HG03135 (cell line): ENCODE measurements at regions not wholly inside any gene's neighbourhood (a gene's known extent, or its start where the extent isn't known, plus 50 kb on each side); places are given as distances from the start of the nearest gene placed in this dataset.

Experiments used
- ATAC-seq: cut with Tn5 transposase; IDR thresholded peaks from one replicate; pipeline ENCODE4 v1.9.1; 2021; ENCODE audit warnings: mild to moderate bottlenecking, moderate library complexity; ENCODE audit not compliant: unreplicated experiment

DNA sequence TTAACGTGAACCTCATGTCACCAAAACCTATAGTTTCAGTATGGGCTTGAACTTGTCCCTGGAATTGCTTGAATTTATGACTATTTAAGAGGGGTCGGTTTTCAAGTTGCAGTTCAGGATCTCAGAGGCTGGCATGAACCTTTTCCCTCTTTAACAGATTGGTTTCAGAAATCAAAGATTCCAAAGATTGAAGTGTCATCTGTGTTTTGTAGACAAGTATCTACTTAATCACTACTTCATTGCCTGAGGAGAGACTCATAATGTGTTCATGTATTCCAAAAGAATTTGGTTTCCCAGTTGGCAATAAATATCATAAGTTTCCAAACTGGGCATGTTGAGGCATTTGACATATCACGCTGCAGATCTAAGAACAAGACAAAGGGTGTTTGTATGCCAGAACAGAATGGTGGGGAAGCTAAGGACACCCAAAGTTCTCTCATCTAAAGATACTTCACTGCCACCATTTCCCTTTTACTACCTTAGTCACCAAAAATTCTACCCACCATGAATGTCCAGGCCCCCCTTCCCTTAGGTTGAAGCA lies 199.5 kb downstream of the NUAK1 start:
- ATAC-seq = no peak

DNA sequence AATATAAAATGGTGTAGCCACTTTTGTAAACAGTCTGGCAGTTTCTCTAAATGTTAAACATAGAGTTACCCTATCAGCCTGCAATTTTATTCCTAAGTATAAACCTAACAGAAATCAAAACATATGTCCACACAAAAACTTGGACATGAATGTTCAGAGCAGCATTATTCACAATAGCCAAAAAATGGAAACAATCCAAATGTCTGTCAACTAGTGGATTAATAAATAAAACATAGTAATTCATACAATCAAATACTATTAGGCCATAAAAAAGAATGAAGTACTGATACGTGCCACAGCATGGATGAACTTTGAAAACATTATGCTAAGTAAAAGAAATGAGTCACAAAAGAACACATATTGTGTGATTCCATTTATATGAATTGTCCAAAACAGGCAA lies 196.5 kb downstream of the NUAK1 start:
- ATAC-seq = no peak

DNA sequence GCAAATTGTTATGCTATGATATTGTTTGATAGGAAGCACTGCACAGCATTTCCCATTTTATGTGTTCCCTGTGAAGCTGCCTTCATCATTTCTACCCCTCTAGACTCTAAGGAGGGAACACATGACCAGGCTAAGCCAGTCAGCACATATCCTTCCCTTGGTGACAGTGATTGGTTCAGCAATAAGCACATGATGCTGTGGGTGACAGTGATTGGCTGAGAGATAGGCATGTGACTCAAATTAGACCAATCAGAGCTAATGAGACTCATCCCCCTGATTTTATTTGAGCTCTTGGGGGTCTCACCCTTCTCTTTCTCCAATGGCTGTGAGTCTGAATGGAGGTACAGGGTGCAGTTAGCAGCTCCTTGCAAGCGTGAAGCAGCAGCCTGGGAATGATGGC lies 195.2 kb downstream of the NUAK1 start:
- no peak for ATAC-seq

DNA sequence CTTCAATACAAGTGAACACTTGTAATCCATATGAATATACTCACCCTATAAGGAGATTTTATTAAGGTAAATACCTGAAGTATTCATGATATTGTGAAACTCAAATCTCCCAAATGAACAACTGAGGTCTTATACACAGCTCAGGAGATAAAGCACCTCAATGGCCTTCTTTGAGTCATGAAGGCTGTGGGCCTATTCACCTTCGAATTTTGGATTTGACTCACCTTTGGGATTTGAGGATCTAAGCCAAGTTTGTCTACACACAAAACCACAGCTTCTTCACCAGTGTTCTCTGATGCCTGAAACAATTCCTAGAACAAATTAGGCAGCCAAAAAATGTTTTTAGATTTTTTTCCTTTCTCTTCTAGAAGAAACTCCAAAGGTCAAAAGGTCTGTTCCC lies 194.1 kb downstream of the NUAK1 start:
- no peak for ATAC-seq

DNA sequence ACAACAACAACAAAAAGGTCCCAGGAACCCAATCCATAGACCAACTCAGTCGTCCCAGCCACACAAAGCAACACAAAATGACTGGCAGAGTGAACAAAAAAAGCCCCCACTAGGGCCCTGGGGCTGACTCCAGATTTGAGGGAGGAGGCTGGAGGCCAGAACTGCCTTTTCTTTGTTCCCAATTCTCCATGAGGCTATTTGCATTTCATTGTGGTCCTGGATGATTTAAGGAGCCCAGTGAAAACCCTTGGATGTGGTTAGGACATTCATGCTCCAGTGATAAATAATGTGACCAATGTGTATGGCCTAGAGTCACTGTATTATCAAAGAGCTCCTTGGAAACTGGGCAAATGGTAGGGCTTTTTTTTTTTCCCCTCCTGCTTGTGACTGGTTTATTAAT lies 192.9 kb downstream of the NUAK1 start:
- no peak for ATAC-seq

DNA sequence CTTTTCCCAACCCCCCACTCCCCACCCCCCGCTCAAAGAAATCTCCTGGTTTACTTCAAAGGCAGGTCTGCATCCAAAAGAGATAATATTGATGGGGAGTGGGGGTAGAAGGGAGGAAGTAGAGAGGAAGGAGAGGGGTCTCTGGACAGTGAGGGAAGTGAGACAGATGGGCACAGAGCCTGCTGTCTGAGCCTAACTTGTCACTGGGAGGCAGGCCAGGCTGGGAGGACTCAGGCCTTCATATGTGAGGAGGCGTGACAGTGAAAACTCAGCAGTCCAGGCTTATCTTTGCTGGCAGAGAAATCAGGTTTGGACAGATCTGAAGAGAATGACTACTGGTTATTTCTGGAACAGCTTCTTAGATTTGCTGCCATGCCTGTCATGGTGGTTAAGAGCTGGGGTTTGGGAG lies 192.3 kb downstream of the NUAK1 start:
- ATAC-seq = no peak

DNA sequence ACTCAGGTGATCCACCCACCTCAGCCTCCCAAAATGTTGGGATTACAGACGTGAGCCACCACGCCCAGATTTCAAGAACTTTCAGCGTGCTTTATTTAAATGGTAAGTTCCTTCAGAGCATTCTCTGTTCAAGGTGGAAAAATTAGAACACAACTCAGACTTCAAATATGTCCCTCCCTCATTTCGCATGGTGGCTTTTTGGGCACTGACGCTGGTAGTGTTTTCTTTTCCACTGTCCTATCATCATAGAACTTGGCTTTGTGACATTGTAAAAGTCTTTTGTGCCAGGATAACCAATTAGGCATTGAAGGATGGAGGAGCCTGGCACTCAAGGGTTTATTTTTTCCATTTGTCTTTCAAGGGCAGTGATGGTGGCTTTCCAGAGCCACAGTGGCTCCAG lies 190.8 kb downstream of the NUAK1 start:
- no peak for ATAC-seq

DNA sequence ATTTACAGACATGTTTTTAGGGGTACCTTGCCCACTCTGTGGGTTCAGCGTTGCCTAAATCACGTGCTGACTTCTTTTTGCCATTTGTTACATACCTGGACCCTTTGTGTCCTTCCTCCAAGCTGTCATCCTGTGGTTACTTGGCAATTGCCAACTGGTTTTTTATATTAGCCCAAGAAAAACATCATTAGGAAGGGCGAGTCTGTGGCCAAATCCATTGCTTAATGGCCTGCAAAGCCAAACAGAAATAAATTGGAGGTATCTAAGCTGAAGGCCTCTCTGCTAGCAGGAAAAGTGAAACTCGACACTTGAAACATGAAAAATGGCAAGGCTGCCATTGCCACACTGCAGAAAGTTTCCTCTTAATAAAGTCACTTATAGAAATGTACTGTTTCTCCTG lies 190.4 kb downstream of the NUAK1 start:
- no peak for ATAC-seq

DNA sequence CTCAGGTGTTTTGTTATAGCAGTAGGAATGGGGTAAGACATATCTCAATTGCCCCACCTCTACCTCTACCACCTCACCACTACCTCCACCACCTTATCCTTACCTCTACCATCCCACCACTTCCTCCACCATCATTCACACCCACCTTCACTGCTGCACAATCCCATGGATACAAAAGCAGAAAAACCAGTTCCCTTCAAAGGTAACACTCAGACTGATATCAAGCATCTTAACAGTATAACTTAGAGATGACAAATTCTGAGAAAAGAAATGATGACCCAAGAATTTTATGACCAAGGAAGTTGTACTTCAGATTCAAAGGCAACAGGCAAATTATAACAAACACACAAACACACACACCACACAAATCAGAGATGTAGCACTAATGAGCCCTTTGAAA lies 189.4 kb downstream of the NUAK1 start:
- no peak for ATAC-seq

DNA sequence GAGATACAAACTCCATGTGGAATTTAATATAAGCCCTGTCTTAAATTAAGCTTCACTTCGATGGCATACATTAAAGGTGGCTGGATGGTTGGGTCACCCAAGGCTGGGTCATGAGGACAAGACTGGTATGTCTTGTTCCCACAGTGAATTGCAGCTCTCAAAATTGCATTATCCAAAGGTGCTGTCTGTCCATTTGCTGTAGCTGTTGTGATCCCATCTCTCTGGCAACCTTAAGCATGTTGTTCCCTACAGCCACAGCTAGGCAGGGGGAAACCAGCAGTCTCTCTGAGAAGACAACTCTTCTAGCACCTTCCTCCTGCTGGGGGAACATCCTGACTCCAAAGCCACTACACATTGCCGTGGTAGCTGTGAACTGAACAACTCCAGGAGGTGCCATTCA lies 187.0 kb downstream of the NUAK1 start:
- no peak for ATAC-seq

DNA sequence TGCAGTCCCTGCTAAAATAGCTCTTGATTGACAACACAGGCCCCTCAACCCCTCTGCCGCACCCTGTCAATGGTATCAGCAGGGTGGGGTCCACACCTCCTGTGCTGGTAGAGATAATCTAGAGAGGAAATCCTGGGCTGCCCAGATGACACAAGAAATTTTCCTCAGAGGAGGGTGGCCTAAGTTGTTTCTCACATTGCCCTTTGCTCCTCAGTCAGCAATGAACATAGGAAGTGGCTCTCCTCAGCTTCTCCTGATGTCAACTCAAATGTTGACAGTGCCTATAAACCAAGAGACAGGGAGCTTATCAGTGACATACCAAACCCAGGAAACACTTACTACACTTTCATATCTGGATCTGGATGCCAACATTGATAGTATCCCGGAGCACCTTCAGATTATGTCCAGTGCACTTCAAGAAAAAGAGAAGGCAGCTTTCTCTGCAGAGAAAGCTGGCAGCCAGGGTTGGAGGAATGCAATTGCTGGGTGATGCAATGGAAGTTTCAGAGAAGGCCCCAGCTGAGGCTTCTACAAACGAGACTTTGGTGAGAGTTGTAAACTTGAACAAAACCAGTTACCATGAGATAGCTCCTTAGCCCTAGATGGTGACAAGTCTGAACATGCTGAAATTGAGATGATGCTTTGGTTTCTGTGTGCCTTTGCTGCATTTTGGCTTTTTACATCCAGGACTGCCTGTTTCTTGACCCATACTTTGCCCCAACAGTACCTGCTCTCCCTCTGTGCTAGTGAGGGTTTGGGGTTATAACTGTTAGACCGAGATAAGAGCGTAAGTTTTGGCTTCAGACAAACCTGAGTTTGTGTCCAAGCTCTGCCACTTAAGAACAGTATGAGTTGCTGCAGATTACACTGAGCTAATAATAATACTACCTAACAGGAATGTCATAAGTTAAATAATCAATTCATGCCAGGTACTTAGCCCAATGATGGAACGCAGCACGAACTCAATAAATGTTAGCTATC lies 183.5 kb downstream of the NUAK1 start:
- ATAC-seq = no peak

DNA sequence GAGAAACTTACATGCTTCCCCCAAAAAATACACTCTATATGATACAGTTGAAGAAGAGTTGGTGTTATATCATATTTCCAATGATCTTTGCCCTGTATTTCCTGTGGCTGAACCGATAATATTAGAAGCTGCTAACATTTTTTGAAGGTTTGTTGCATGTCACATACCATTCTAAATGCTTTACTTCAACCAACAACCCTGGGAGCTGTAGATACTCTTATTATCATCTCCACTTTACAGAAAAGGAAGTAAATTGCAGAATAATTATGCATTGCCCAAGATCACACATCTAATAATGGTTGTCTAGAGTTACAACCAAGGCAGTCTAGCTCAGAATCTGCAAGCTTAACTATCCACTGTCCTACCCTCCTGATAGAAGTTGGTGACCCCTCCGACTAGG lies 182.8 kb downstream of the NUAK1 start:
- ATAC-seq = no peak

DNA sequence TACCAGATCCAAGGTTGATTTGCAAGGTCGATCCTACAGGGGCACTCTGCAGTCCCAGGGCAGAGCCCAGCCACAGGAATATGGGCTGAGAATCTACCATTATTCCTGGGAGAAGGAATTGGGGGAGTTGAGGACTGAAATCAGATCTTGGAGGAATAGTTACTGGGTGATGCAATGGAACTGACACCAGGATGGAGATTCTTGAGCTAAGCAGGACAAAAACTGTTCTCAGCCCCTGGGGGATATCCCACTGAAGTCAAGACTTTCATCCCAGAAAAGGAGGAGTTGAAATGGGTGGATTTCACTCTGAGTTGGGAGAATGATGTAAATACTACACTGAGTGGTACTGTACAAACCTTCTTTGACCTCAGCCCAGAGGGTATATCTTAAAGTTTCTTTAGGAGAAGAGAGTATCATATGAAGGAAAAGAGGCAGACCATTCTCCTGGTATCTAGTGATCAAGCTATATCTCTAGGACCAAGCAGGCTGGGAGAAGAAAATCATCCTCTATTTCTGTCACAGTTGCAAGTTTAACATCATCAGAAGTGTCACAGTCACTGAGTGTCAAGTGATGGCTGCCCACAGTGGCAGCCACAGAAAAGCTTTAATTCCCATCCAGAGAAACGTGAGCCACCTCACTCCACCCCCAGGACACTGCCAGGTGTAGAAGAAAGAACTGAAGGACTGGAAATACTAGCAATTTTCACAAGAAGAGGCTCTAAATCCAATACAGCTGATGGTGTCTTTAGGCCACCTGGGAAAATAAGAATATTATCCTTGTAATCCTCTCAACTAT lies 181.9 kb downstream of the NUAK1 start:
- ATAC-seq = no peak

DNA sequence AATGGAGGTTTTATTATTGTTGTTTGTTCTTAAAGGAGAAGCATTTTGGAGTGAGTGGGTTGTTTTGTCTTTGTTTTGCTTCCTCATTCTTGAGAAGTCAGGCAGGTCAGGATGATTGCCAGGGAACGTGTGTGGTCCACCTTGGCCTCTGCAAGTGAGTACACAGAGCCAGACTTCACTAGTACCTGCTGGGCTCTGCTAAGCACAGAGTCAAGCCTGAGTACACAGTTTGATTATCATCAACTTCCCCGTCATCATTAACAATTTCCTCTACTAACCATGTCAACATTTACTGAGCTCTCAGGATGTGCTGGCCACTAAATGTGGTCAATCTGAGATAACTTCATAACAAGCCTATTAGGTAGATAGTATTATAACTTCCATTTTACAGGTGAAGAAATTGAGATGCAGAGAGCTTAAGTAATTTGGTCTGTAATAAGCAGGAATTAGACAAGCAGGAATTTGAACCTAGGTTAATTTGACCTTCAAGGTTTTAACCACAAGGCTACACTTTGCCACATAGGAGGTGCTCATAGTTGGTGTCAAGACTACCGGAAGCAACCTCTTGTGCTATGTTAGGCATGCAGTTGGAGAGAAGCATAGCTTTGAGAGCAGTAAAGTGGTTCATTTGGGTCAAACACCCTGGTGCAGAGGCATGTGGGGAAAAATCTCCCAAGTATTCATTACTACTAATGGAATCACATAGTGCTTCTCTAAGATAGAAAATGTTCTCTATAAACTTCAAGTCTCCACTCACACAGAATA lies 178.3 kb downstream of the NUAK1 start:
- no peak for ATAC-seq

DNA sequence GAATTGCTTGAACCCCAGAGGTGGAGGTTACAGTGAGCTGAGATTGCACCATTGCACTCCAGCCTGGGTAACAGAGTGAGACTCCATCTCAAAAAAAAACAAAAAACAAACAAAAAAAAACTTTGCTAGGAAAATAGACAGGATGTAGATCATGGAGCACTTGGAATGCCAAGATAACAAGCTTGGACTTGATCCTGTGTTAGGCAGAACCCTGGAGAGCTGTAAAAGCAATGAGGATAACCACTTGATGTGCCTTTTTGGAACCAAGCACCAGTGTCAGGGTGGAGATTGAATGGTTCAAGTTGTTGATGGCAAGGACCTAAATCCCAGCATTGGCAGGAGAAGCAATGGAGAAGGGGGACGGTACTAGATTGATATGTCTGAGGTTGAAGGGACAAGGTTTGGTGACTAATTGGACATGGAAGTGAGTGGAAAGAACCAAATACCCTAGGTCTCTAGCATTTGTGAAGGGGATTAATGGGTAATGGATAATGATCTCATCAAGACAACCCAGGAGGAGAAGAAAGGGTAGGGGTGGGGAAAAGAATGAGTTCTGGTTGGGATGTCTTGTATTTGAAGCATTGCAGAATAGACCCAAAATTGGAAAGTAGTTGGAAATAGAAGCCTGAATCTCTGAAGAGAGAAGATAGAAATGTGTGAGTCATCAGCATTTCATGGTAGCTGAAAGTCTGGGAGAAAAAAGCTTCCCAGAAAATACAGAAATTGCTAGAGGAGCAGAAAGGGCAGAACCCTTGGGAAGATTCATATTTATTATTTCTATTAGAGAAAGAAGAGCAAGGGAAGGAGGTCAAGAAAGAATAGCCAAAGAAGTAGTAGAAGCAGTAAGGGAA lies 176.7 kb downstream of the NUAK1 start:
- no peak for ATAC-seq

DNA sequence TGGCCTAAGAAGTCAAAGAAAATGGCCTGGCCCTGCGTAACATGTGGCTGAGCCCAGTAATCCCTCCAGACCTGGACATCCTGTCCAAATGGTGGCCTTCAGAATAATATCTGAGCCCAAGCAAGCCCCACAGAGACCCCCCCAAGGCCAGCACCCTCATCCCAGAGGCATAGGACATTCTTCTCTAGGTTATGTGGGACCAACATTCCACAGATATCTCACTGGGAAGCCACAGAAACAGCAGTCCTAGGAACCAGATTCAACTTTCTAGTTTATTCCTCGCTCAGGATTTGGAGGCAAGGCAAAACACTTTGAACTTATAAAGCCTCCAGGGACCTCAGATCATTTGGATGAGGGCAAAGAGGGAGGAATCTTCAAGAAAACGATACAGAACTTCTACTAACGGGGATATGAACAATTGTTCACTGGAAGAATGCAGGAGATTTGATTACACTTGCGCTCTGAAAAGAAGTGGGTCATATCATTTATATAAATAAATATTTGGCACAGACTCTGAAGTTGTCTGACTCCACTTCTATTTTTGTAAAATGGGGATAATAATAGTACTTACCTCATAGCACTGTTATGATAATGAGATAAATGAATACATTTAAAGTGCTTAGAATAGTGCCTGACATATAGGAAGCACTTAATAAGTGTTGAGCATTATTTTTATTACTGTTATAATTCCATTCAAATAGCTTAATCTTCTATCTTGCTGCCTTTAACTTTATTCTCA lies 171.5 kb downstream of the NUAK1 start:
- no peak for ATAC-seq

DNA sequence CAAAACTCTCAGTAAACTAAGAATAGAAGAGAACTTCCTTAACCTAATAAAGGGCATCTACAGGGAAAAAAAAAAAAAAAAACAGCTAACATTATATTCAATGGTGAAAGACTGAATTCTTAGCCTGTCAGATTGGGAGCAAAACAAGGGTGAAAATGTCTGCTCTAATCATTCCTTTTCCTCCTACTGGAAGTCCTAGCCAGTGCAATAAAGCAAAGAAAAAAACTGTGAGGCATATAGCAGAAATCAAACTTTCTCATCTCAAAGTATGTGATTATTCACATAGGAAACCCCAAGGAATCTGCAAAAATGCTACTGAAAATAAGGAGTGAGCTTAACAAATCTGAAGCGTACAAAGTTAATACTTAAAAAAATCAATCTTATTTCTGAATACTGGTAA lies 170.7 kb downstream of the NUAK1 start:
- ATAC-seq = no peak

DNA sequence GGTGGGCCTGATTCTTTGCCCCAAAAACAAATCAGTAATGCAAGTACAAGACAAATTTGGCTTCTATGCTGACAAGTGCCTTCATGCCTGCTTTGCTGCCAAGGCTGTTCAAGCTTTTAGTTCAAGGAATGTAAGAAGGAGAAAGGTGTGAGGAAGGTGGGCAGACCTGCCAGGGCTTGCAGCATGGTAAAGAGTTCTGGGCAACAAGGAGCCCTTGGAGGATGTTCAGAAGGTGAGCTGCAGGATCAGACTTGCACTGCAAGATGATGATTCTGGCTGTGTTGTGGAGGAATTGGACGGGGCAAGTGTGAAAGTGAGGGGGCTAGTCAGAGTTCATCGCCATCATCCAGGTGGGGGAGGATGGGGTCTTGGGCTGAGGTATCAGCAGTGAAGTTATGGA lies 167.9 kb downstream of the NUAK1 start:
- ATAC-seq = no peak

DNA sequence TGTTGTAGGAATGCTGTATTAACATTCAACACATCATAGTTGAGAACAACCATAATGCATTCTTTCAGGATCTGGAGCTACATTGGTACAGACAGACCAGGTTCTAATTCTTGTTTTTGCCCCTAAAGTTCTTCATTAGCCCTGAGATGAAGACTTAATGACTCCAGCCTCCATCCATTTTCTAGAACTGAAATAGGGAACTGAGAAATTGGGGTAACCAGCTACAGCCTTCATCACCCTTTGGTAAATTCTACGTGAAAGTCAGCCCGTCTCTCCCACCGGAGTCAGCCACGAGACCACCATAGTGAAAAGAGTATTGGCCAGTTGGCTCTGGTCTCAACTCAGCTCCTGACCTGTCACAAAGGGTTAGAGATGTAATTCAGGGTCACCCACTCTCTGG lies 164.0 kb downstream of the NUAK1 start:
- ATAC-seq = no peak
